Thyroid gland (tissue), 4 donors: ENCODE measurements at regions not wholly inside any gene's neighbourhood (a gene's known extent, or its start where the extent isn't known, plus 50 kb on each side); places are given as distances from the start of the nearest gene placed in this dataset.

Source experiments
- POLR2A ChIP-seq, 2 donors: fragments of 450-650 bp; IDR thresholded peaks; one replicate each; pipeline ENCODE4 v1.6.1; 2017; ENCODE audit warnings: antibody characterized with exemption in 2 of 2, mild to moderate bottlenecking in 2 of 2, moderate library complexity in 1 of 2
- TF ChIP-seq, protein P1 (sequence below), 6 experiments: fragments of 200-600 bp in 3 of 6; fragments of 450-650 bp in 3 of 6; sonication (generic) in 3 of 6; IDR thresholded peaks; one replicate each; pipeline ENCODE4 v1.5.1; 2016 to 2019; ENCODE audit warnings: antibody characterized with exemption in 6 of 6, mild to moderate bottlenecking in 2 of 6, inconsistent platforms in 1 of 6, moderate library complexity in 1 of 6

- no peak for TF ChIP-seq POLR2A (IDR thresholded peaks at IDR 0.05)
- TF ChIP-seq, protein P1, sequence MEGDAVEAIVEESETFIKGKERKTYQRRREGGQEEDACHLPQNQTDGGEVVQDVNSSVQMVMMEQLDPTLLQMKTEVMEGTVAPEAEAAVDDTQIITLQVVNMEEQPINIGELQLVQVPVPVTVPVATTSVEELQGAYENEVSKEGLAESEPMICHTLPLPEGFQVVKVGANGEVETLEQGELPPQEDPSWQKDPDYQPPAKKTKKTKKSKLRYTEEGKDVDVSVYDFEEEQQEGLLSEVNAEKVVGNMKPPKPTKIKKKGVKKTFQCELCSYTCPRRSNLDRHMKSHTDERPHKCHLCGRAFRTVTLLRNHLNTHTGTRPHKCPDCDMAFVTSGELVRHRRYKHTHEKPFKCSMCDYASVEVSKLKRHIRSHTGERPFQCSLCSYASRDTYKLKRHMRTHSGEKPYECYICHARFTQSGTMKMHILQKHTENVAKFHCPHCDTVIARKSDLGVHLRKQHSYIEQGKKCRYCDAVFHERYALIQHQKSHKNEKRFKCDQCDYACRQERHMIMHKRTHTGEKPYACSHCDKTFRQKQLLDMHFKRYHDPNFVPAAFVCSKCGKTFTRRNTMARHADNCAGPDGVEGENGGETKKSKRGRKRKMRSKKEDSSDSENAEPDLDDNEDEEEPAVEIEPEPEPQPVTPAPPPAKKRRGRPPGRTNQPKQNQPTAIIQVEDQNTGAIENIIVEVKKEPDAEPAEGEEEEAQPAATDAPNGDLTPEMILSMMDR (IDR thresholded peaks at IDR 0.05): no peak
Observed at GRCh38 chr18:51833850-51834249, 506.1 kb upstream of the DCC start.
